ENCODE measurements at regions not wholly inside any gene's neighbourhood (a gene's known extent, or its start where the extent isn't known, plus 50 kb on each side); places are given as distances from the start of the nearest gene placed in this dataset.
A peak's percentile ranks its signal among the peaks of the same experiment; 100 is the strongest.

DNA sequence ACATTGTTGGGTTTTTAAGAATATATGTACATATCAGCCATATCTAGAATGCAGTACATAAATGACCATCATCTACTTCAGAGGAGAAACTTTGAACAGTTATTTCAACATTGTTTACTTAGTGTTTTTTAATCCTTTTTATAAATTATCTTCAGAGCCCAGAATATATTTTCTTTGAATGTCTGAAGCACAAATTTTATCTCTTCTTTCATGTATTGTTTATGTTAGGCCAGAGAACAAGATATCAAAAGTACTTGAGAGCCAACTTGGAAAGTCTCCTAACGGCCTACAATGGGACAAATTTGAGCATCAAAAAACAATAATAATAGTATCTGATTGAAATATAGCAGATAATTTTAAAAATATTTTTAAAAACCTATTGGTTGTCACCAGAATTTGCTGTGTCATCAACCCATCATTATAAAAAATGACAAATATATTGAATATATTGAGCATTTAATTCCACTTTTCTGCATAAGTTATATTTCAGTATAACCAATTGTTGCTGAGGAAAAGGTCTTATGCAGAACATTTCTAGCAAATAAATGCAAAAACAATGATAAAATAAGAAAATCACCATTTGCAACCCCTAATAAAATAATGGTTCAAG is 67.5 kb upstream of the CCNG1 start:
- Histone ChIP-seq H2AK5ac (ENCODE audit: low read depth, low read length) (no peak overlapping the region), H3K9ac (ENCODE audit: low read depth, low read length) (no peak overlapping the region), H3K79me1 (ENCODE audit: low read depth in 1 of 2, low read length in 2 of 2) (no peaks in the 10 kb centered on the region), H2AFZ (replicated peaks; ENCODE audit: low read length, poor library complexity) (no peak overlapping the region), H4K91ac (ENCODE audit: insufficient read depth, low read depth, low read length) (no peak overlapping the region), H3K14ac (replicated peaks; ENCODE audit: low read depth, low read length) (no peak overlapping the region), H4K20me1 (ENCODE audit: insufficient read depth, low read length) (no peaks in the 10 kb centered on the region), H2BK20ac (ENCODE audit: low read depth, low read length) (no peak overlapping the region), H3K27ac (ENCODE audit: insufficient read depth, low read length) (no peak overlapping the region), H2BK120ac (ENCODE audit: low read depth, low read length) (no peak overlapping the region), H3K4ac (ENCODE audit: low read depth, low read length) (no peak overlapping the region), H3K9me1 (ENCODE audit: insufficient read depth, low read length) (no peaks in the 10 kb centered on the region), H3K4me2 (ENCODE audit: low read depth, low read length) (no peak overlapping the region), H3K4me1 (ENCODE audit: control insufficient read depth, insufficient read depth, low read length) (no peaks in the 10 kb centered on the region), H2AK9ac (replicated peaks; ENCODE audit: low read depth, low read length, poor library complexity) (no peak overlapping the region), H3K18ac (ENCODE audit: low read depth, low read length) (no peak overlapping the region), H3K56ac (ENCODE audit: extremely low read depth, insufficient read depth, low read length) (no peak overlapping the region), H3K4me3 (ENCODE audit: insufficient read depth, low read depth, low read length) (no peak overlapping the region), H3K9me3 (ENCODE audit: control insufficient read depth, insufficient read depth, low read length) (no peaks in the 10 kb centered on the region), H4K5ac (ENCODE audit: low read depth, low read length) (no peak overlapping the region), H2BK5ac (ENCODE audit: low read depth, low read length, poor library complexity, severe bottlenecking) (no peak overlapping the region), H3K23ac (ENCODE audit: low read depth, low read length) (no peak overlapping the region), H2BK15ac (ENCODE audit: low read depth, low read length) (no peak overlapping the region), H3K27me3 (ENCODE audit: control insufficient read depth, insufficient read depth, low read length) (no peaks in the 10 kb centered on the region), H3K36me3 (ENCODE audit: control insufficient read depth, insufficient read depth, low read length) (no peaks in the 10 kb centered on the region), H4K8ac (ENCODE audit: low read depth in 2 of 2, low read length in 2 of 2) (no peak overlapping the region)
- DNase-seq, result no peak
- dilution Hi-C loops (cut with HindIII; ENCODE audit: low sequenced_read_pairs, unreplicated experiment) (no loop called here), intact Hi-C loops (cut with micrococcal nuclease) (no loop called here), in situ Hi-C loops (cut with MboI; ENCODE audit: low sequenced_read_pairs) (no loop called here)
- no peak for ATAC-seq (ENCODE audit: low read depth)
- TF ChIP-seq MAFK (IDR thresholded peaks at IDR 0.05; ENCODE audit: low read depth, low read length) (0 out of 2 replicates have a peak, but pooled peaks have one; percentile 27), MAZ (IDR thresholded peaks at IDR 0.05; ENCODE audit: borderline replicate concordance, low read depth, low read length) (no peak)
- CTCF ChIA-PET, result no interaction called here
- no TSS peak for BruUV-seq (replicated peaks)
- POLR2A ChIA-PET (ENCODE audit: unreplicated experiment), result no interaction called here
- no CpG with 5 or more reads among the region's 1 CpG for WGBS, 2 experiments (ENCODE audit: extremely low coverage in 2 of 2, insufficient read length in 1 of 2)

All from IMR-90 (cell line).